Mammary epithelial cell (primary cell): ENCODE measurements at regions not wholly inside any gene's neighbourhood (a gene's known extent, or its start where the extent isn't known, plus 50 kb on each side); places are given as distances from the start of the nearest gene placed in this dataset.

Source experiments
- EZH2 ChIP-seq: IDR thresholded peaks from 2 replicates; pipeline ENCODE4 v1.6.1; 2012; ENCODE audit warnings: low read length, inconsistent platforms, borderline replicate concordance
- TF ChIP-seq, protein P1 (sequence below), 2 donors: IDR thresholded peaks in 1 of 2; conservative IDR thresholded peaks in 1 of 2; 2 replicates each; pipeline ENCODE4 v1.5.1; 2011 to 2012; ENCODE audit warnings: inconsistent platforms in 2 of 2, low read length in 2 of 2, mild to moderate bottlenecking in 2 of 2, control low read depth in 1 of 2, low read depth in 1 of 2; ENCODE audit not compliant: insufficient read depth in 1 of 2; ENCODE audit errors: extremely low read depth in 1 of 2

DNA sequence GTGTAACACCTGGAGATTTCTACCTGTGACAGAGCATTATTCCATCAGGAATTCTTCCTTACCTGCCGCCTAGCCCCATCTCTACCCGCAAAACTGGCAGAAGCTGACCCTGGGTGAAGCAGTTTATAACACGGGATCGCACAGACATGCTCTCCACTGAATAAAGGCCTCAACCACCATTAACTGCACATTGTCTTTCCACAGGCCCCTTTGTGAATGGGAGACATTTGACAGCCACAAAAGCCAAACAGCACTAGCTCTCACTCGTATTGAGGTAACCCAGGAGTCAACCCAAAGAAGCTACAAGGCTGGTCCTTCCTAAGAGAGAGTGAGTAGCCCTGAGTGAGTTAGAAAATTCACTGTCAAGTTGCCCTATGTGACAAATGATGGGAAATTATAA lies 135.6 kb downstream of the RCN1 start:
- TF ChIP-seq, protein P1, sequence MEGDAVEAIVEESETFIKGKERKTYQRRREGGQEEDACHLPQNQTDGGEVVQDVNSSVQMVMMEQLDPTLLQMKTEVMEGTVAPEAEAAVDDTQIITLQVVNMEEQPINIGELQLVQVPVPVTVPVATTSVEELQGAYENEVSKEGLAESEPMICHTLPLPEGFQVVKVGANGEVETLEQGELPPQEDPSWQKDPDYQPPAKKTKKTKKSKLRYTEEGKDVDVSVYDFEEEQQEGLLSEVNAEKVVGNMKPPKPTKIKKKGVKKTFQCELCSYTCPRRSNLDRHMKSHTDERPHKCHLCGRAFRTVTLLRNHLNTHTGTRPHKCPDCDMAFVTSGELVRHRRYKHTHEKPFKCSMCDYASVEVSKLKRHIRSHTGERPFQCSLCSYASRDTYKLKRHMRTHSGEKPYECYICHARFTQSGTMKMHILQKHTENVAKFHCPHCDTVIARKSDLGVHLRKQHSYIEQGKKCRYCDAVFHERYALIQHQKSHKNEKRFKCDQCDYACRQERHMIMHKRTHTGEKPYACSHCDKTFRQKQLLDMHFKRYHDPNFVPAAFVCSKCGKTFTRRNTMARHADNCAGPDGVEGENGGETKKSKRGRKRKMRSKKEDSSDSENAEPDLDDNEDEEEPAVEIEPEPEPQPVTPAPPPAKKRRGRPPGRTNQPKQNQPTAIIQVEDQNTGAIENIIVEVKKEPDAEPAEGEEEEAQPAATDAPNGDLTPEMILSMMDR (conservative IDR thresholded peaks at IDR 0.05 in 1 of 2, IDR thresholded peaks at IDR 0.05 in 1 of 2; ENCODE audit: extremely low read depth in 1 of 2, insufficient read depth in 1 of 2, low read depth in 1 of 2, low read length in 2 of 2) = no peak
- no peak for TF ChIP-seq EZH2
